ENCODE measurements at regions not wholly inside any gene's neighbourhood (a gene's known extent, or its start where the extent isn't known, plus 50 kb on each side); places are given as distances from the start of the nearest gene placed in this dataset.
A peak's percentile ranks its signal among the peaks of the same experiment; 100 is the strongest.

GRCh38 chr2:46831051-46831868, 84.3 kb downstream of the MCFD2 start:
- DNase-seq (ENCODE audit: low spot score) (no peak), FAIRE-seq (no peak)

GRCh38 chr2:46829231-46829995, 86.2 kb downstream of the MCFD2 start:
- FAIRE-seq: no peak

GRCh38 chr2:46828491-46829230, 86.9 kb downstream of the MCFD2 start:
- no peak for FAIRE-seq
- no peak for DNase-seq (ENCODE audit: low spot score)

More at GRCh38 chr2:46829231-46829995, 86.2 kb downstream of the MCFD2 start:
- peak; percentile 47 for DNase-seq (ENCODE audit: low spot score)

- no peak for DNase-seq (ENCODE audit: low spot score)
- no peak for FAIRE-seq
Measured at GRCh38 chr2:46828135-46828438, 87.5 kb downstream of the MCFD2 start.

- peak; percentile 45 for DNase-seq (ENCODE audit: low spot score)
- no peak for FAIRE-seq
Measured at GRCh38 chr2:46827274-46828134, 88.1 kb downstream of the MCFD2 start.

GRCh38 chr2:46826569-46827245, 88.9 kb downstream of the MCFD2 start:
- DNase-seq (ENCODE audit: low spot score): no peak
- FAIRE-seq: no peak

- DNase-seq (ENCODE audit: low spot score): peak; percentile 71
- FAIRE-seq: peak; percentile 85
Measured at GRCh38 chr2:46825939-46826568, 89.6 kb downstream of the MCFD2 start.

- FAIRE-seq (no peak), DNase-seq (ENCODE audit: low spot score) (no peak)
Measured at GRCh38 chr2:46825231-46825938, 90.2 kb downstream of the MCFD2 start.

- DNase-seq (ENCODE audit: low spot score) (no peak), FAIRE-seq (no peak)
Measured at GRCh38 chr2:46824611-46825010, 91.0 kb downstream of the MCFD2 start.

GRCh38 chr2:46821600-46821999, 94.0 kb downstream of the MCFD2 start:
- FAIRE-seq (no peak), DNase-seq (ENCODE audit: low spot score) (no peak)

GRCh38 chr2:46818819-46819218, 96.8 kb downstream of the MCFD2 start:
- DNase-seq (ENCODE audit: low spot score) (no peak), FAIRE-seq (no peak)

- FAIRE-seq: no peak
- DNase-seq (ENCODE audit: low spot score): no peak
Measured at GRCh38 chr2:46818141-46818621, 97.4 kb downstream of the MCFD2 start.

- FAIRE-seq: no peak
- DNase-seq (ENCODE audit: low spot score): no peak
Measured at GRCh38 chr2:46816846-46817726, 98.5 kb downstream of the MCFD2 start.

- DNase-seq (ENCODE audit: low spot score) (no peak), FAIRE-seq (no peak)
Measured at GRCh38 chr2:46816151-46816845, 99.3 kb downstream of the MCFD2 start.

GRCh38 chr2:46815121-46815802, 100.3 kb downstream of the MCFD2 start:
- FAIRE-seq (no peak), DNase-seq (ENCODE audit: low spot score) (no peak)

GRCh38 chr2:46814160-46814961, 101.2 kb downstream of the MCFD2 start:
- DNase-seq (ENCODE audit: low spot score): no peak
- FAIRE-seq: no peak

Data from RCC 7860 (cell line).